Skeletal muscle satellite cell (primary cell): ENCODE measurements at regions not wholly inside any gene's neighbourhood (a gene's known extent, or its start where the extent isn't known, plus 50 kb on each side); places are given as distances from the start of the nearest gene placed in this dataset. TPM values are rescaled to one million over a fixed set of nuclear protein-coding genes. Genes with fewer than 3 reads are reported as not detected.

ENCODE experiments used
- H3K27me3 ChIP-seq: 2 replicates; pipeline ENCODE4 v1.7.0; 2013; ENCODE audit warnings: low read length; ENCODE audit not compliant: control insufficient read depth, insufficient read depth
- H3K36me3 ChIP-seq: 2 replicates; pipeline ENCODE4 v1.7.0; 2013; ENCODE audit warnings: mild to moderate bottlenecking, control low read depth, low read length; ENCODE audit not compliant: insufficient read depth
- H3K4me1 ChIP-seq: 2 replicates; pipeline ENCODE4 v1.7.0; 2013; ENCODE audit warnings: low read length; ENCODE audit not compliant: control insufficient read depth, insufficient read depth
- H3K4me2 ChIP-seq: 2 replicates; pipeline ENCODE4 v1.7.0; 2013; ENCODE audit warnings: mild to moderate bottlenecking, low read length
- H3K4me3 ChIP-seq: 2 replicates; pipeline ENCODE4 v1.7.0; 2013; ENCODE audit warnings: low read length
- H3K9ac ChIP-seq: 2 replicates; pipeline ENCODE4 v1.7.0; 2013; ENCODE audit warnings: mild to moderate bottlenecking, low read depth, low read length, moderate library complexity
- H3K9me3 ChIP-seq: replicated peaks from 2 replicates; pipeline ENCODE4 v1.7.0; 2013; ENCODE audit warnings: mild to moderate bottlenecking, control low read depth, low read length
- small RNA-seq: library from RNA; depleted of rRNA; stranded (forward); fragments of <200 nt; gene quantifications from one replicate; pipeline ENCODE3, GENCODE V24; 2012

DNA sequence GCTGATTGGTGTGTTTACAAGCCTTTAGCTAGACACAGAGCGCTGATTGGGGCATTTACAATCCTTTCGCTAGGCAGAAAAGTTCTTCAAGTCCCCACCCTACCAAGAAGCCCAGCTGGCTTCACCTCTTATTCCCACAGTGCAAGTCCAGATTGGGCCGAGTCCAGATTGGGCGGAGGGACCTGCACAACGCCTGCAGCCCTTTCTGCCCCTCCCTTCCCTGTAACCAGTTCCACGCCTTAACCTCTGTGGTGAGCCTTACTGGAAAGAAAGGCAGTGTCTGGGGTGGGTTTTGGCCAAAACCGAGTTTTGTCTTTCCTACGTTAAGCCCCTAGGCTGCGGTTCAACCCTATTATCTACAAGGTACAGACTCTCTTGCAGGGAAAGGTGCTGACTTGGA lies 268.7 kb downstream of the ZEB1 start:
- Histone ChIP-seq H3K9ac (no peak overlapping the region), H3K4me2 (no peak overlapping the region), H3K27me3 (peaks cover 3% of the 10 kb centered on the region), H3K4me3 (no peak overlapping the region), H3K4me1 (peaks cover 6% of the 10 kb centered on the region), H3K36me3 (no peaks in the 10 kb centered on the region), H3K9me3 (no peaks in the 10 kb centered on the region)

DNA sequence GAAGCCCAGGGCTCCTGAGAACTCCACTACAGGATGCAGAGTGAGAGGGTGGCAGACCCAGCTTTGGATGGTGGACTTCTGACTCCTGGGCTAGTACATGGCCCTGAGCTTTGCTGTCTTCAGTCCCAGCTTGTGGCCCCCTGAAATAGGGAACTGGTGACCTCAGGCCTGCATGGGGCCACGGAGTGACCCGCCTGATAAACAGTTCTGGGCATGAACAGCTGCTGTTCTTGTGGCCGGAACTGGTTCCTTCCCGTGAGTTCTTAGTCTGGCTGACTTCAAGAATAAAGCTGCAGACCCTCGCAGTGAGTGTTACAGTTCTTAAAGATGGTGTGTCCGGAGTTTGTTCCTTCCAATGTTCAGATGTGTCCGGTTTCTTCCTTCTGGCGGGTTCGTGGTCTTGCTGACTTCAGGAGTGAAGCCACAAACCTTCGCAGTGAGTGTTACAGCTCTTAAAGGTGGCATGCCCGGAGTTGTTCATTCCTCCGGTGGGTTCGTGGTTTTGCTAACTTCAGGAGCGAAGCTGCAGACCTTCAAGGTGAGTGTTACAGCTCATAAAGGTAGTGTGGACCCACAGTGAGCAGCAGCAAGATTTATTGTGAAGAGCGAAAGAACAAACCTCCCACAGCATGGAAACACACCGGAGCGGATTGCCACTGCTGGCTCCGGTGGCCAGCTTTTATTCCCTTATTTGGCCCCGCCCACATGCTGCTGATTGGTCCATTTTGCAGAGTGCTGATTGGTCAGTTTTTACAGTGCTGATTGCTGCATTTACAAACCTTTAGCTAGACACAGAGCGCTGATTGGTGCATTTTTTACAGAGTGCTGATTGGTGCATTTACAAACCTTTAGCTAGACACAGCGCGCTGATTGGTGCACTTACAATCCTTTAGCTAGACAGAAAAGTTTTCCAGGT lies 268.0 kb downstream of the ZEB1 start:
- Histone ChIP-seq H3K9ac (no peak overlapping the region), H3K4me2 (no peak overlapping the region), H3K27me3 (peaks cover 3% of the 10 kb centered on the region), H3K4me3 (no peak overlapping the region), H3K4me1 (peaks cover 13% of the 10 kb centered on the region), H3K9me3 (no peaks in the 10 kb centered on the region), H3K36me3 (no peaks in the 10 kb centered on the region)

- Histone ChIP-seq H3K36me3 (no peaks in the 10 kb centered on the region), H3K4me3 (no peak overlapping the region), H3K9me3 (no peaks in the 10 kb centered on the region), H3K9ac (no peak overlapping the region), H3K27me3 (peaks cover 3% of the 10 kb centered on the region), H3K4me1 (peaks cover 14% of the 10 kb centered on the region), H3K4me2 (no peak overlapping the region)
Measured at GRCh38 chr10:31584876-31585275, 265.9 kb downstream of the ZEB1 start.

- Histone ChIP-seq H3K4me1 (peaks cover 14% of the 10 kb centered on the region), H3K27me3 (peaks cover 3% of the 10 kb centered on the region), H3K36me3 (no peaks in the 10 kb centered on the region), H3K9me3 (no peaks in the 10 kb centered on the region), H3K4me3 (no peak overlapping the region), H3K9ac (no peak overlapping the region), H3K4me2 (no peak overlapping the region)
Measured at GRCh38 chr10:31584098-31584631, 265.1 kb downstream of the ZEB1 start.

- H3K4me3 ChIP-seq = no peak overlapping the region
Measured at GRCh38 chr10:31583293-31583692, 264.3 kb downstream of the ZEB1 start.

GRCh38 chr10:31582365-31583052 lies 263.5 kb downstream of the ZEB1 start:
- Histone ChIP-seq H3K4me2 (no peak overlapping the region), H3K36me3 (no peaks in the 10 kb centered on the region), H3K9ac (no peak overlapping the region), H3K27me3 (peaks cover 3% of the 10 kb centered on the region), H3K4me1 (peaks cover 14% of the 10 kb centered on the region), H3K9me3 (no peaks in the 10 kb centered on the region), H3K4me3 (no peak overlapping the region)

More at GRCh38 chr10:31583293-31583692, 264.3 kb downstream of the ZEB1 start:
- Histone ChIP-seq H3K4me1 (peaks cover 14% of the 10 kb centered on the region), H3K36me3 (no peaks in the 10 kb centered on the region), H3K9me3 (no peaks in the 10 kb centered on the region), H3K27me3 (peaks cover 3% of the 10 kb centered on the region), H3K9ac (no peak overlapping the region), H3K4me2 (no peak overlapping the region)

DNA sequence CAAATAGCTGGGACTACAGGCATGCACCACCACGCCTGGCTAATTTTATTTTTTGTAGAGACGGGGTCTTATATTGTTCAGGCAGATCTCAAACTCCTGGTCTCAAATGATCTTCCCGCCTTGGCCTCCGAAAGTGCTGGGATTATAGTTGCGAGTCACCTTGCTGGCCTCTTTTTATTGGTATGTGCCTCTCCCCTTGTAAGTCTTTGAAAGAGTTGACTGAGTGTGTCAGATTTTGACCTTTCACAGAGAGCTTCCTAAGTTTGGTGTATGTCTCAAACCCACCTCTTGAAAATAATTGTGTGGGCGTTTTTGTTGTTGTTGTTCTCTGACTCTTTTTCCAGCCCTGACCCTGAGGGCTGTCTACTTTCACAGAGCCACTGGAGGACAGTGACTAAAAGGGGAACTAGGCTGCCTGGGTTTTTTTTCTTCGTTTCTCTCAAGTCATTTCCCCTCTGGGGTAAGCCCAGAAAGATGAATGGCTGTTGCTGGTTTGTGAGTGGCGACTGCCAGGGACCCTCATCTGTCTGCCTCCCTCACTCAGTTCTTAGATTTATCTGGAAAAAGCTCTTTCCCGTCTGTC lies 262.8 kb downstream of the ZEB1 start:
- H3K9me3 ChIP-seq = no peaks in the 10 kb centered on the region
- peaks cover 3% of the 10 kb centered on the region for H3K27me3 ChIP-seq
- H3K4me3 ChIP-seq = no peak overlapping the region
- H3K4me1 ChIP-seq = peaks cover 14% of the 10 kb centered on the region
- no peak overlapping the region for H3K4me2 ChIP-seq
- H3K9ac ChIP-seq = no peak overlapping the region
- no peaks in the 10 kb centered on the region for H3K36me3 ChIP-seq

DNA sequence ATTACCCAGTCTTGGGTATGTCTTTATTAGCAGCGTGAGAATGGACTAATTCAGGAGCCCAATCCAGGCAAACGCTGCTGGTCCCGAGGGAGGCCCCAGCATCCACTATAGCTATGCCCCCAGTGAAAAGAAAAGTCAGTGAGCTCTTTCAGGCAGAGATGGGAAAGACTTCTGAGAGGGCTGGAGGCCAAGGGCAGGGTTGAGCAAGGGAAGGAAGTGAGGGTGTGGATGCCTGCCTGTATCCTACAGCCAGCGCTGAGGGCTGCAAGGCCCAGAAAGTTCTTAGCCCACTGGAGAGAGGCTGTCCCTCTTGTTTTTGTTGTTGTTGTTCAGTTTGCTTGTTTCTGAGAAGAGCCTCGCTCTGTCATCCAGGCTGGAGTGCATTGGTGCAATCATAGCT lies 261.6 kb downstream of the ZEB1 start:
- Histone ChIP-seq H3K36me3 (no peaks in the 10 kb centered on the region), H3K9ac (no peak overlapping the region), H3K27me3 (peaks cover 3% of the 10 kb centered on the region), H3K4me1 (peaks cover 14% of the 10 kb centered on the region), H3K4me3 (no peak overlapping the region), H3K9me3 (no peaks in the 10 kb centered on the region), H3K4me2 (no peak overlapping the region)

Small RNA genes lying in the stretch of these regions (small RNA-seq; reads per million reads assigned to genes)
- gene AL161935.2 = not detected
